Endothelial cell of umbilical vein (primary cell): ENCODE measurements at regions not wholly inside any gene's neighbourhood (a gene's known extent, or its start where the extent isn't known, plus 50 kb on each side); places are given as distances from the start of the nearest gene placed in this dataset.

Experiments used
- CTCF ChIP-seq, 2 donors: IDR thresholded peaks; 1 replicate in 1 of 2; 2 replicates in 1 of 2; pipeline ENCODE4 v1.5.1; 2011; ENCODE audit warnings: low read length in 2 of 2, mild to moderate bottlenecking in 2 of 2, moderate library complexity in 2 of 2, control low read depth in 1 of 2, inconsistent platforms in 1 of 2, low read depth in 1 of 2; ENCODE audit not compliant: insufficient read depth in 1 of 2; ENCODE audit errors: extremely low read depth in 1 of 2
- JUN ChIP-seq: IDR thresholded peaks from 2 replicates; pipeline ENCODE4 v1.6.1; 2011; ENCODE audit warnings: borderline replicate concordance, low read depth; ENCODE audit not compliant: insufficient read length, insufficient read depth
- POLR2A ChIP-seq: IDR thresholded peaks from 2 replicates; pipeline ENCODE4 v1.6.1; 2012; ENCODE audit warnings: low read depth, mild to moderate bottlenecking, control low read depth, low read length
- POLR2AphosphoS5 ChIP-seq: IDR thresholded peaks from 2 replicates; pipeline ENCODE4 v1.6.1; 2012; ENCODE audit warnings: low read depth, mild to moderate bottlenecking, control low read depth, low read length, moderate library complexity; ENCODE audit not compliant: insufficient read depth

DNA sequence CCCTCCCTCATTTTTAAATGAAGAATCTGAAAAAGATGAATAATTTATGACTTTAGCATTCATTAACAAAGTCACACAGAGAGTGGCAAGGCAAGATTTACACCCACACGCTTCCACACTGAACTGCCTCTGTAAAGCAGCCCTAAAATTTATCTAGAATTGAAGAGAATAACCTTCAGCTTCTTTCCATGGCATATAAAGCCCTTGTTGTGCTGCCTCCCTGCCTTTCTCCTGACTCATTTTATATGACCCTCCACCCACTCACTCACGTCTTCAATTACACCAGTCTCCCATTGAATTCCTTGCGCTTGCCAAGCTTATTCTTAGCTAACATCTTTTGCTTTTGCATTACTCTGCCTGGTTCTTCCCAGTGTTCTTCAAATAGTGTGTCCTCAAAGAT is 2649.3 kb downstream of the PCDH7 start:
- TF ChIP-seq POLR2A = no peak
- TF ChIP-seq POLR2AphosphoS5 = no peak
- TF ChIP-seq CTCF (IDR thresholded peaks at IDR 0.05; ENCODE audit: extremely low read depth in 1 of 2, insufficient read depth in 1 of 2, low read depth in 1 of 2, low read length in 2 of 2) = no peak
- TF ChIP-seq JUN = no peak
